ENCODE measurements at regions not wholly inside any gene's neighbourhood (a gene's known extent, or its start where the extent isn't known, plus 50 kb on each side); places are given as distances from the start of the nearest gene placed in this dataset.

GRCh38 chr3:59338934-59339333, 289.1 kb upstream of the CFAP20DC start:
- ATAC-seq: no peak
- H3K4me1 Mint-ChIP-seq (ENCODE audit: low read depth): no peaks in the 10 kb centered on the region
- ChIA-PET CTCF (no interaction called here), POLR2A (no interaction called here)
- DNase-seq: no peak
- no peak overlapping the region for H3K27ac Mint-ChIP-seq
- no peaks in the 10 kb centered on the region for H3K36me3 Mint-ChIP-seq (ENCODE audit: low read depth)
- H3K27me3 Mint-ChIP-seq (ENCODE audit: low read depth): no peaks in the 10 kb centered on the region
- H3K9me3 Mint-ChIP-seq (ENCODE audit: insufficient read depth): no peaks in the 10 kb centered on the region
- no peak overlapping the region for H3K4me3 Mint-ChIP-seq

- DNase-seq: no peak
- ChIA-PET POLR2A (no interaction called here), CTCF (interaction anchor here (2.6 kb wide), 1 partner anchor 22 kb away, joined by 6 read pairs; no protein-coding TSS in a partner anchor)
- Mint-ChIP-seq H3K4me3 (no peak overlapping the region), H3K4me1 (ENCODE audit: low read depth) (no peaks in the 10 kb centered on the region), H3K9me3 (ENCODE audit: insufficient read depth) (no peaks in the 10 kb centered on the region), H3K27ac (no peak overlapping the region), H3K27me3 (ENCODE audit: low read depth) (no peaks in the 10 kb centered on the region), H3K36me3 (ENCODE audit: low read depth) (no peaks in the 10 kb centered on the region)
- no peak for ATAC-seq
These were observed 285.5 kb upstream of the CFAP20DC start for GRCh38 chr3:59335338-59335737.

GRCh38 chr3:59334585-59334984, 284.8 kb upstream of the CFAP20DC start:
- Mint-ChIP-seq H3K36me3 (ENCODE audit: low read depth) (no peaks in the 10 kb centered on the region), H3K27ac (no peak overlapping the region), H3K9me3 (ENCODE audit: insufficient read depth) (no peaks in the 10 kb centered on the region), H3K4me1 (ENCODE audit: low read depth) (no peaks in the 10 kb centered on the region), H3K4me3 (no peak overlapping the region), H3K27me3 (ENCODE audit: low read depth) (no peaks in the 10 kb centered on the region)
- DNase-seq (no peak), ATAC-seq (no peak)
- POLR2A ChIA-PET: no interaction called here
- CTCF ChIA-PET: interaction anchor here (2.6 kb wide), 1 partner anchor 21 kb away, joined by 6 read pairs; no protein-coding TSS in a partner anchor

- Mint-ChIP-seq H3K4me3 (no peak overlapping the region), H3K27me3 (ENCODE audit: low read depth) (no peaks in the 10 kb centered on the region), H3K27ac (no peak overlapping the region), H3K4me1 (ENCODE audit: low read depth) (no peaks in the 10 kb centered on the region), H3K36me3 (ENCODE audit: low read depth) (no peaks in the 10 kb centered on the region), H3K9me3 (ENCODE audit: insufficient read depth) (no peaks in the 10 kb centered on the region)
- ATAC-seq (no peak), DNase-seq (no peak)
- POLR2A ChIA-PET: no interaction called here
- CTCF ChIA-PET: interaction anchor here (1.0 to 1.6 kb wide), 2 partner anchors 14 to 59 kb away, joined by 3 to 5 read pairs; no protein-coding TSS in a partner anchor
These were observed 277.6 kb upstream of the CFAP20DC start for GRCh38 chr3:59327376-59327808.

GRCh38 chr3:59326246-59327024, 276.6 kb upstream of the CFAP20DC start:
- Mint-ChIP-seq H3K4me3 (no peak overlapping the region), H3K27ac (no peak overlapping the region), H3K27me3 (ENCODE audit: low read depth) (no peaks in the 10 kb centered on the region), H3K9me3 (ENCODE audit: insufficient read depth) (no peaks in the 10 kb centered on the region), H3K4me1 (ENCODE audit: low read depth) (no peaks in the 10 kb centered on the region), H3K36me3 (ENCODE audit: low read depth) (no peaks in the 10 kb centered on the region)
- no peak for DNase-seq
- ChIA-PET CTCF (no interaction called here), POLR2A (no interaction called here)
- no peak for ATAC-seq

GRCh38 chr3:59321881-59322540, 272.2 kb upstream of the CFAP20DC start:
- no peak overlapping the region for H3K27ac Mint-ChIP-seq
- DNase-seq: no peak
- no peaks in the 10 kb centered on the region for H3K27me3 Mint-ChIP-seq (ENCODE audit: low read depth)
- H3K4me1 Mint-ChIP-seq (ENCODE audit: low read depth): no peaks in the 10 kb centered on the region
- CTCF ChIA-PET: interaction anchor here (1.2 kb wide), 1 partner anchor 9 kb away, joined by 3 read pairs; no protein-coding TSS in a partner anchor
- H3K36me3 Mint-ChIP-seq (ENCODE audit: low read depth): no peaks in the 10 kb centered on the region
- H3K9me3 Mint-ChIP-seq (ENCODE audit: insufficient read depth): no peaks in the 10 kb centered on the region
- ATAC-seq: no peak
- no peak overlapping the region for H3K4me3 Mint-ChIP-seq
- POLR2A ChIA-PET: no interaction called here

GRCh38 chr3:59320080-59320479, 270.3 kb upstream of the CFAP20DC start:
- POLR2A ChIA-PET: no interaction called here
- CTCF ChIA-PET: interaction anchor here (1.3 kb wide), 1 partner anchor 490 kb away, joined by 3 read pairs; no protein-coding TSS in a partner anchor
- Mint-ChIP-seq H3K36me3 (ENCODE audit: low read depth) (no peaks in the 10 kb centered on the region), H3K4me3 (no peak overlapping the region), H3K27me3 (ENCODE audit: low read depth) (no peaks in the 10 kb centered on the region), H3K4me1 (ENCODE audit: low read depth) (no peaks in the 10 kb centered on the region), H3K27ac (no peak overlapping the region), H3K9me3 (ENCODE audit: insufficient read depth) (no peaks in the 10 kb centered on the region)
- DNase-seq (no peak), ATAC-seq (no peak)

- Mint-ChIP-seq H3K27me3 (ENCODE audit: low read depth) (no peaks in the 10 kb centered on the region), H3K36me3 (ENCODE audit: low read depth) (no peaks in the 10 kb centered on the region), H3K4me3 (no peak overlapping the region), H3K4me1 (ENCODE audit: low read depth) (no peaks in the 10 kb centered on the region), H3K9me3 (ENCODE audit: insufficient read depth) (no peaks in the 10 kb centered on the region), H3K27ac (no peak overlapping the region)
- CTCF ChIA-PET: interaction anchor here (1.3 kb wide), 1 partner anchor 491 kb away, joined by 3 read pairs; no protein-coding TSS in a partner anchor
- DNase-seq: no peak
- POLR2A ChIA-PET: no interaction called here
- ATAC-seq: no peak
These were observed 269.6 kb upstream of the CFAP20DC start for GRCh38 chr3:59319442-59319841.

GRCh38 chr3:59318881-59319280, 269.1 kb upstream of the CFAP20DC start:
- DNase-seq (no peak), ATAC-seq (no peak)
- POLR2A ChIA-PET: no interaction called here
- CTCF ChIA-PET: no interaction called here
- Mint-ChIP-seq H3K4me1 (ENCODE audit: low read depth) (no peaks in the 10 kb centered on the region), H3K4me3 (no peak overlapping the region), H3K36me3 (ENCODE audit: low read depth) (no peaks in the 10 kb centered on the region), H3K27ac (no peak overlapping the region), H3K27me3 (ENCODE audit: low read depth) (no peaks in the 10 kb centered on the region), H3K9me3 (ENCODE audit: insufficient read depth) (no peaks in the 10 kb centered on the region)

GRCh38 chr3:59317386-59317785, 267.6 kb upstream of the CFAP20DC start:
- Mint-ChIP-seq H3K9me3 (ENCODE audit: insufficient read depth) (no peaks in the 10 kb centered on the region), H3K27ac (no peak overlapping the region), H3K36me3 (ENCODE audit: low read depth) (no peaks in the 10 kb centered on the region), H3K27me3 (ENCODE audit: low read depth) (no peaks in the 10 kb centered on the region), H3K4me1 (ENCODE audit: low read depth) (no peaks in the 10 kb centered on the region), H3K4me3 (no peak overlapping the region)
- ChIA-PET CTCF (no interaction called here), POLR2A (no interaction called here)
- ATAC-seq: no peak
- DNase-seq: no peak

GRCh38 chr3:59316688-59317275, 267.0 kb upstream of the CFAP20DC start:
- Mint-ChIP-seq H3K9me3 (ENCODE audit: insufficient read depth) (no peaks in the 10 kb centered on the region), H3K27me3 (ENCODE audit: low read depth) (no peaks in the 10 kb centered on the region), H3K27ac (no peak overlapping the region), H3K4me3 (no peak overlapping the region), H3K4me1 (ENCODE audit: low read depth) (no peaks in the 10 kb centered on the region), H3K36me3 (ENCODE audit: low read depth) (no peaks in the 10 kb centered on the region)
- ChIA-PET POLR2A (no interaction called here), CTCF (no interaction called here)
- no peak for ATAC-seq
- DNase-seq: no peak

- CTCF ChIA-PET: interaction anchor here (0.6 to 3.0 kb wide), 30 partner anchors 9 to 925 kb away, joined by 3 to 15 read pairs (median 3); no protein-coding TSS in a partner anchor
- no peaks in the 10 kb centered on the region for H3K27me3 Mint-ChIP-seq (ENCODE audit: low read depth)
- POLR2A ChIA-PET: no interaction called here
These were observed 263.5 kb upstream of the CFAP20DC start for GRCh38 chr3:59313365-59313764.

More at GRCh38 chr3:59313365-59313764, 263.5 kb upstream of the CFAP20DC start:
- peak; percentile 46 for DNase-seq
- Mint-ChIP-seq H3K4me1 (ENCODE audit: low read depth) (no peaks in the 10 kb centered on the region), H3K36me3 (ENCODE audit: low read depth) (no peaks in the 10 kb centered on the region), H3K9me3 (ENCODE audit: insufficient read depth) (no peaks in the 10 kb centered on the region), H3K27ac (no peak overlapping the region), H3K4me3 (no peak overlapping the region)
- no peak for ATAC-seq

All from activated CD8-positive, alpha-beta T cell treated with anti-CD3 and anti-CD28 coated beads, Interleukin-2, amount 10 ng/mL, durations not matched to agents 7 days and 5 days (primary cell).